SK-N-SH treated with all-trans-retinoic acid at 6 μM for 48 hours (cell line): ENCODE measurements at regions not wholly inside any gene's neighbourhood (a gene's known extent, or its start where the extent isn't known, plus 50 kb on each side); places are given as distances from the start of the nearest gene placed in this dataset.

Experiments
- ATAC-seq: fragments of 200-7000 bp; cut with Tn5 transposase; 3 replicates; pipeline ENCODE4 v1.9.1; 2020; ENCODE audit warnings: mild to moderate bottlenecking, moderate library complexity
- ARNTL ChIP-seq: fragments of 450-650 bp; formaldehyde crosslinking; IDR thresholded peaks from 2 replicates; pipeline ENCODE4 v1.5.0; 2020; ENCODE audit warnings: low read depth, mild to moderate bottlenecking, moderate library complexity, borderline replicate concordance
- BACH2 ChIP-seq: fragments of 250-450 bp; sonication (Bioruptor Pico); IDR thresholded peaks from 2 replicates; pipeline ENCODE4 v1.9.0; 2021; ENCODE audit warnings: mild to moderate bottlenecking, borderline replicate concordance
- CREB5 ChIP-seq: fragments of 250-450 bp; sonication (Bioruptor Pico); IDR thresholded peaks from 2 replicates; pipeline ENCODE4 v1.5.1; 2020; ENCODE audit warnings: low read depth, mild to moderate bottlenecking, moderate library complexity
- CSDC2 ChIP-seq: fragments of 250-450 bp; sonication (Bioruptor Pico); IDR thresholded peaks from 2 replicates; pipeline ENCODE4 v1.5.0; 2020; ENCODE audit warnings: mild to moderate bottlenecking, moderate library complexity
- CSRNP3 ChIP-seq: fragments of 250-450 bp; sonication (Bioruptor Pico); IDR thresholded peaks from 2 replicates; pipeline ENCODE4 v1.5.1; 2021; ENCODE audit warnings: mild to moderate bottlenecking, moderate library complexity
- ESRRG ChIP-seq: fragments of 250-450 bp; sonication (Bioruptor Pico); IDR thresholded peaks from 2 replicates; pipeline ENCODE4 v1.6.1; 2021; ENCODE audit warnings: mild to moderate bottlenecking
- GLIS3 ChIP-seq: fragments of 250-450 bp; sonication (Bioruptor Pico); IDR thresholded peaks from 2 replicates; pipeline ENCODE4 v1.5.0; 2020; ENCODE audit warnings: mild to moderate bottlenecking, moderate library complexity
- ISL1 ChIP-seq: fragments of 250-450 bp; sonication (Bioruptor Pico); IDR thresholded peaks from 2 replicates; pipeline ENCODE4 v2.1.2; 2022; ENCODE audit warnings: mild to moderate bottlenecking, moderate library complexity
- OSR1 ChIP-seq: fragments of 250-450 bp; sonication (Bioruptor Pico); IDR thresholded peaks from 2 replicates; pipeline ENCODE4 v1.8.0; 2022; ENCODE audit warnings: moderate library complexity, mild to moderate bottlenecking, inconsistent platforms
- PATZ1 ChIP-seq: fragments of 250-450 bp; sonication (Bioruptor Pico); IDR thresholded peaks from 2 replicates; pipeline ENCODE4 v1.8.0; 2020; ENCODE audit warnings: mild to moderate bottlenecking, moderate library complexity, borderline replicate concordance
- POU6F1 ChIP-seq: fragments of 250-450 bp; sonication (Bioruptor Pico); IDR thresholded peaks from 2 replicates; pipeline ENCODE4 v1.8.0; 2021; ENCODE audit warnings: low read depth, mild to moderate bottlenecking, moderate library complexity, borderline replicate concordance
- PPARA ChIP-seq: fragments of 250-450 bp; sonication (Bioruptor Pico); IDR thresholded peaks from 2 replicates; pipeline ENCODE4 v1.5.0; 2020; ENCODE audit warnings: mild to moderate bottlenecking, borderline replicate concordance
- SNAI2 ChIP-seq: fragments of 250-450 bp; sonication (Bioruptor Pico); IDR thresholded peaks from 2 replicates; pipeline ENCODE4 v1.5.0; 2020; ENCODE audit warnings: mild to moderate bottlenecking, moderate library complexity
- TCF4 ChIP-seq: fragments of 250-450 bp; sonication (Bioruptor Pico); IDR thresholded peaks from 2 replicates; pipeline ENCODE4 v1.8.0; 2021; ENCODE audit warnings: mild to moderate bottlenecking, moderate library complexity, borderline replicate concordance
- TOX ChIP-seq: fragments of 250-450 bp; sonication (Bioruptor Pico); IDR thresholded peaks from 2 replicates; pipeline ENCODE4 v1.8.0; 2021; ENCODE audit warnings: mild to moderate bottlenecking, moderate library complexity, borderline replicate concordance
- TSHZ2 ChIP-seq: fragments of 250-450 bp; sonication (Bioruptor Pico); IDR thresholded peaks from 2 replicates; pipeline ENCODE4 v1.5.0; 2020; ENCODE audit warnings: mild to moderate bottlenecking, moderate library complexity
- ZC3H10 ChIP-seq: fragments of 250-450 bp; sonication (Bioruptor Pico); IDR thresholded peaks from 2 replicates; pipeline ENCODE4 v1.5.1; 2021; ENCODE audit warnings: mild to moderate bottlenecking, moderate library complexity
- ZFP3 ChIP-seq: fragments of 250-450 bp; sonication (Bioruptor Pico); IDR thresholded peaks from 2 replicates; pipeline ENCODE4 v1.5.0; 2020; ENCODE audit warnings: mild to moderate bottlenecking, moderate library complexity
- ZFP30 ChIP-seq: fragments of 450-650 bp; formaldehyde crosslinking; IDR thresholded peaks from 2 replicates; pipeline ENCODE4 v1.5.0; 2022; ENCODE audit warnings: mild to moderate bottlenecking, moderate library complexity
- ZNF565 ChIP-seq: fragments of 450-650 bp; formaldehyde crosslinking; conservative IDR thresholded peaks from 2 replicates; pipeline ENCODE4 v1.5.0; 2020; ENCODE audit warnings: low read depth, mild to moderate bottlenecking, moderate library complexity
- ZNF70 ChIP-seq: fragments of 450-650 bp; formaldehyde crosslinking; IDR thresholded peaks from 2 replicates; pipeline ENCODE4 v1.5.0; 2020; ENCODE audit warnings: mild to moderate bottlenecking, moderate library complexity
- ZNF8 ChIP-seq: fragments of 450-650 bp; formaldehyde crosslinking; IDR thresholded peaks from 2 replicates; pipeline ENCODE4 v1.5.0; 2020; ENCODE audit warnings: mild to moderate bottlenecking, moderate library complexity

- TF ChIP-seq ISL1 (CRISPR knock-in tag) (peak; percentile 36; the same call in 1 of the 2 replicates), CSRNP3 (CRISPR knock-in tag) (no peak)
- ATAC-seq, result peak; percentile 72
These were observed 864.8 kb upstream of the AUTS2 start for GRCh38 chr7:68733219-68734153.

GRCh38 chr7:68734431-68734830 is 863.8 kb upstream of the AUTS2 start:
- ATAC-seq, result no peak
- TF ChIP-seq ZNF70 (CRISPR knock-in tag) (no peak), ZC3H10 (CRISPR knock-in tag) (no peak), BACH2 (no peak), ISL1 (CRISPR knock-in tag) (no peak), GLIS3 (CRISPR knock-in tag) (no peak), TCF4 (CRISPR knock-in tag) (no peak), ZNF8 (CRISPR knock-in tag) (no peak), TOX (CRISPR knock-in tag) (no peak), ZFP30 (CRISPR knock-in tag) (no peak), SNAI2 (CRISPR knock-in tag) (no peak), OSR1 (CRISPR knock-in tag) (no peak), CREB5 (CRISPR knock-in tag) (no peak), ESRRG (CRISPR knock-in tag) (no peak), PPARA (CRISPR knock-in tag) (no peak), ARNTL (CRISPR knock-in tag) (no peak), CSDC2 (CRISPR knock-in tag) (no peak), ZFP3 (CRISPR knock-in tag) (no peak)

- no peak for ATAC-seq
- TF ChIP-seq ZC3H10 (CRISPR knock-in tag) (no peak), TSHZ2 (CRISPR knock-in tag) (no peak), BACH2 (no peak), ZNF8 (CRISPR knock-in tag) (no peak), SNAI2 (CRISPR knock-in tag) (no peak), CSDC2 (CRISPR knock-in tag) (no peak), TOX (CRISPR knock-in tag) (no peak)
These were observed 859.0 kb upstream of the AUTS2 start for GRCh38 chr7:68739306-68739705.

- no peak for ATAC-seq
- no peak for TF ChIP-seq TCF4 (CRISPR knock-in tag)
- TF ChIP-seq BACH2, result no peak
- no peak for TF ChIP-seq PATZ1 (CRISPR knock-in tag)
- TF ChIP-seq ZC3H10 (CRISPR knock-in tag), result no peak
- no peak for TF ChIP-seq CSRNP3 (CRISPR knock-in tag)
- TF ChIP-seq CSDC2 (CRISPR knock-in tag), result no peak
- TF ChIP-seq GLIS3 (CRISPR knock-in tag), result no peak
- no peak for TF ChIP-seq ZNF565 (CRISPR knock-in tag)
- no peak for TF ChIP-seq ESRRG (CRISPR knock-in tag)
- TF ChIP-seq POU6F1 (CRISPR knock-in tag), result no peak
These were observed 854.2 kb upstream of the AUTS2 start for GRCh38 chr7:68744036-68744435.
